ENCODE measurements at regions not wholly inside any gene's neighbourhood (a gene's known extent, or its start where the extent isn't known, plus 50 kb on each side); places are given as distances from the start of the nearest gene placed in this dataset.

DNA sequence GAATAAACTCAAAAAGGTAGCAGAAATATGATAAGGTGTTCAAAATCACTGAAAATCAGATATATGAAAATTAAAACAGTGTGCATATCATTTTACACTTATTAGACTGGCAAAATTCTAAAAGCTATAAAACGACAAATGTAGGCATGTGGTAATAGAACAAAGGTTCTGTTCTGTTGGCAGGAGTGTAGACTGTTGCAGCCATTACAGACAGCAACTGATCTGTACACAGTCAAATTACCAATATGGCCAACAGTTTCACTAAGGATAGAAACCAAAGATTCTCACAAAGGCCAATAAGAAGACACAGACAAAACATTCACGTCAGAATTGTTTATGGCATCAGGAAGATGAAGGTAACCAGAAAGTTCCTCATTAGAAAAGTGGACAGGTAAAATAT, 112.8 kb upstream of the PLS3 start:
- TF ChIP-seq EZH2 (IDR thresholded peaks at IDR 0.05; ENCODE audit: low read length, unreplicated experiment) = no peak
- TF ChIP-seq, protein P1, sequence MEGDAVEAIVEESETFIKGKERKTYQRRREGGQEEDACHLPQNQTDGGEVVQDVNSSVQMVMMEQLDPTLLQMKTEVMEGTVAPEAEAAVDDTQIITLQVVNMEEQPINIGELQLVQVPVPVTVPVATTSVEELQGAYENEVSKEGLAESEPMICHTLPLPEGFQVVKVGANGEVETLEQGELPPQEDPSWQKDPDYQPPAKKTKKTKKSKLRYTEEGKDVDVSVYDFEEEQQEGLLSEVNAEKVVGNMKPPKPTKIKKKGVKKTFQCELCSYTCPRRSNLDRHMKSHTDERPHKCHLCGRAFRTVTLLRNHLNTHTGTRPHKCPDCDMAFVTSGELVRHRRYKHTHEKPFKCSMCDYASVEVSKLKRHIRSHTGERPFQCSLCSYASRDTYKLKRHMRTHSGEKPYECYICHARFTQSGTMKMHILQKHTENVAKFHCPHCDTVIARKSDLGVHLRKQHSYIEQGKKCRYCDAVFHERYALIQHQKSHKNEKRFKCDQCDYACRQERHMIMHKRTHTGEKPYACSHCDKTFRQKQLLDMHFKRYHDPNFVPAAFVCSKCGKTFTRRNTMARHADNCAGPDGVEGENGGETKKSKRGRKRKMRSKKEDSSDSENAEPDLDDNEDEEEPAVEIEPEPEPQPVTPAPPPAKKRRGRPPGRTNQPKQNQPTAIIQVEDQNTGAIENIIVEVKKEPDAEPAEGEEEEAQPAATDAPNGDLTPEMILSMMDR (conservative IDR thresholded peaks at IDR 0.05; ENCODE audit: low read depth, low read length) = no peak

Data from PC-3 (cell line).